Umbilical cord (tissue), 1 donor: ENCODE measurements at regions not wholly inside any gene's neighbourhood (a gene's known extent, or its start where the extent isn't known, plus 50 kb on each side); places are given as distances from the start of the nearest gene placed in this dataset.
"Not testable (repeated sequence)": the region's sequence is repeated elsewhere in the genome, so short reads cannot be mapped to it uniquely, and the experiment has no call there.

Source experiments
- DNase-seq: peaks from one replicate; pipeline ENCODE4 v3.0.0-alpha.2; 2015; ENCODE audit warnings: low spot score

- DNase-seq, result no peak
Measured at GRCh38 chr3:75126556-75126955, 512.1 kb upstream of the CNTN3 start.

DNA sequence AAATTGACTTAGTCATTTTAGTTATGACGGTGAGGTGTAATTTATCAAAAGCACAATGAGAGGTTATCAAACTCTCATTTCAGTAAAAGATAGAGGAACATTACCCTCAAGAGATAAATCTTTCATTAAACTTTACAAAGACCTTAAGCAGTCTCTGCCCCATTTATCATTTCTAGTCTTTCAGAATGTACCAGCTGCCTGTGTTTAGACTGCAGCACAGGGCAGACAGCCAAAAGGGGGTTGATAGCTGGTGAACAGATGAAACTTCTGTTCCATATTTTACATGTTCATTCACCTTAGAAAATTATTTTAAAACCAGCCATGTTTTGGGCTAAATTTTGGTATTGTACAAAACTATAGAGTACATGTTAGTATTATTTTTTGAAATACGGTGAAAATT lies 514.6 kb upstream of the CNTN3 start:
- DNase-seq, result no peak

DNA sequence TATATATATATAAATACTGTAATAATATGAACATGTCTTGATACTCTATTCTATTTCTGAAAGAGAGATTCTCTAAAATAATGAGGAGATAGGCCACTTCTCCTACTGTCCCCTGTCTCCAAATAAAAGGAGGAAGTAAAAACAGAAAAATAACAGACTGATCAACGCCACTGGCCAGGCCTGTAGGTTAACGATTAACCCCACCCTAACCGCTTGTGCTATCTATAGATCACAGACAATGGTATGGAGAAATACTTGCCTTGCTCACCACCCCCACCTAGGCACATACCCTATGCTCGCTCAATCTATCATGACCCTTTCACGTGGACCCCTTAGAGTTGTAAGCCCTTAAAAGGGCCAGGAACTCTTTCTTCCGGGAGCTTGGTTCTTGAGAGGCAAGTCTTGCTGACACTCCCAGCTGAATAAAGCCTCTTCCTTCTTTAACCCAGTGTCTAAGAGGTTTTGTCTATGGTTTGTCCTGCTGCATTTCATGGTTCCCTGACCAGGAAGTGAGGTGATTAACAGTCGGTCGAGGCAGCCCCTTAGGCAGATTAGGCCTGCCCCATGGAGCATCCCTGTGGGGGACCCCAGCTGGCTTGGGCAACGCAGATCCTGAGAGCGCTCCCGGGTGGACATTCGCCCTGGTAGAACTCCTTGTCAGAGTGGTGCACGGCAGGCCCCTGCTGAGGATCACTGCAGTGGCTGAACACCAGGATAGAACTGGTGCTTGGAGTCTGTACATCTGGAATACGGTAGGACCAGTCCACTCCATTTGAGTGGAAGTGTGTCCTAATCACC lies 521.8 kb upstream of the CNTN3 start:
- DNase-seq, result no peak

DNA sequence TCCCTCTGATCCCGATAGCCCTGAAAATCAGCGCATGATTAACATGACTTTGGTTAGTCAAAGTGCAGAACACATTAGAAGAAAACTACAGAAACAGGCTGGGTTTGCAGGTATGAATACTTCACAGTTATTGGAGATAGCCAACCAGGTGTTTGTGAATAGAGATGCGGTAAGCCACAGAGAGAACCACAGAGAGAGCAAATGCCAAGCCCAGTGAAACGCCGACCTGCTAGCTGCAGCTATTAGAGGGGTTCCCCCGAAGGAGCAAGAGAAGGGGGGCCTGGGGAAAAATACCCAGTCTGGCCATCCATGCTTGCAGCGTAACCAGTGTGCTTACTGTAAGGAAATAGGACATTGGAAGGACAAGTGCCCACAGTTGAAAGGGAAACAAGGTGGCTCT lies 523.9 kb upstream of the CNTN3 start:
- DNase-seq, result no peak

GRCh38 chr3:75140904-75141615 lies 523.1 kb upstream of the FRG2C start:
- no peak for DNase-seq

- no peak for DNase-seq
Measured at GRCh38 chr3:75144406-75144805, 519.7 kb upstream of the FRG2C start.

DNA sequence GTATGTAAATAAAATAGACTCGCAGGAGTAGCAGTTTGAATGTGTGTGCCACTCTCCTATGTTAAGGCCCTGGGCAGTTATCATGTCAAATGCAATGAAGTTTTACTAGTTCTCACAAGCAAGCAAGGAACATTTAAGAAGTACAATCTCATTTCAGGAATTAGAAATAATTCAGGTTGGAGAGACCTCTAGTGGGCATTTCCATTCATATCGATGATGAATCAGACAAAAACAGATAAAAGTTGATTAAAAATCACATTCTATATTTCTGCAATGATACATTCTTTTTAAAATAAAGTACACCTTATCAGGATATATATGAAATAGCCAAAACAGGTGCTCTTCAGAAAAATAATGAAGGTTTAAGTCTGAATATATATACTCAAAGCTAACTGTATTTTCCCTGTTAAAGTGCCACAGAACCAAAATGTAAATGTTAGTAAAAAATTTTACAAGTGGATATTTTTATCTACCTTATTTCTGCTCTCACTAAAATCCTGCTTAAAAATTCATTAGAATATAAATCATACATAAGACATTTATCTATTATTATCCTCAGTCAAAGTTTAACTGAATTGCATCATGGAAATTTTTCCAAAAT lies 492.4 kb upstream of the FRG2C start:
- DNase-seq, result peak; percentile 41

DNA sequence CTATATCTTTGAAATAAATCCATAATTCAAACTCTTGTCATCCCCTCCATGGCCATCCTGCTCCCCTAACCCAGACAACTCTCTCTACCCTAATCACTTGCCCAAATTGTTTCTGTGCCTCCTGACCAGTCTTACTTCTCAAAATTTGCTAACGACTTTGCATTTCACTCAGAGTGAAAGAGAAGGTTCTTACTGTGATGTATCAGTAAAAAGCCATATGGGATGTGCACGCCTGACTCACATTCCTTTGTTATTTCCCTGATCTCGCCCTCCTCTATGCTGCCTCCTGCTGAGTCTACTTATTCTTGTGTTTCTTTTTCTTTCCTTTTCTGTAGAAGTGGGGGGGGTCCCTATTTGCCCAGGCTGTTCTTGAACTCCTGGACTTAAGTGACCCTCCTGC lies 487.2 kb upstream of the FRG2C start:
- DNase-seq, result no peak

GRCh38 chr3:75180235-75180944 lies 483.7 kb upstream of the FRG2C start:
- DNase-seq, result no peak

DNA sequence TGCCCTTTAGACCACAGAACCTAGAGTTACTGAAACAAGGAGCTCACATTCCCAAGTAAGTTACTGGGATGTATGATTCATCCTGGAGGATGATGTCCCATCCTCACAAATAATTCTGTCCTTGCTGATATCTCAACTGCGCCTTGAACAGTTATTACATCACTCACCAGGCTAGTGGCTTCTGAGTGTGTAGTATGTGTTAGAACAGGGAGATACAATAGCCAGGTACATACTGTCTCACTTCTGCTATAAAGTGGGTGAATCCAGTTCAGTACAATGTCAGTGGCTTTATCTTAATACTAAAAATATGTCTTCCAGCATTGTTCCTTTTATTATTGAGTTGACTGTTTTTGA lies 483.2 kb upstream of the FRG2C start:
- DNase-seq, result no peak

DNA sequence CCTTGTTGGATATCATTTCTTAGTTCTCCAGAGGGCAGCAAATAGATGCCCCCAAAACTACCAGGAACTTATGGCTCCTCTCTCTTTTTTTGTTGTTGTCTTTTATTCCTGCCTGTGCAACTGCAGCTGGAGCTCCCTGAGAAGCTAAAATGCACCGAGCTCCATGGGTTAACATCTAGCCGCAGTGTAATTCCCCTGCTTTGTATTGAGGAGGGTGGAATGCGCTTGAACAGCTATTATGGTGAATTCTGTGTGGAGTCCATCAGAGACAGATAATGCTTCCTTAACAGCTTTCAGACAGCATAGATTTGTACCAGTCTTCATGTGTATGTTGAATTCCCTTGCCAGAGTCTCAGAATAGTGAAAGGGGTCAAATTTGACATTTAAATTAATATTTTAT lies 475.2 kb upstream of the FRG2C start:
- DNase-seq, result no peak

GRCh38 chr3:75192146-75192616 lies 471.9 kb upstream of the FRG2C start:
- peak; percentile 6 for DNase-seq

- DNase-seq, result no peak
Measured at GRCh38 chr3:75193797-75194196, 470.3 kb upstream of the FRG2C start.

GRCh38 chr3:75214332-75214731 lies 449.8 kb upstream of the FRG2C start:
- not testable (repeated sequence) for DNase-seq

- no peak for DNase-seq
Measured at GRCh38 chr3:75218577-75218976, 445.6 kb upstream of the FRG2C start.

GRCh38 chr3:75220932-75221331 lies 443.2 kb upstream of the FRG2C start:
- DNase-seq, result no peak

- no peak for DNase-seq
Measured at GRCh38 chr3:75224412-75224811, 439.7 kb upstream of the FRG2C start.

GRCh38 chr3:75232216-75232615 lies 431.9 kb upstream of the FRG2C start:
- DNase-seq, result no peak

DNA sequence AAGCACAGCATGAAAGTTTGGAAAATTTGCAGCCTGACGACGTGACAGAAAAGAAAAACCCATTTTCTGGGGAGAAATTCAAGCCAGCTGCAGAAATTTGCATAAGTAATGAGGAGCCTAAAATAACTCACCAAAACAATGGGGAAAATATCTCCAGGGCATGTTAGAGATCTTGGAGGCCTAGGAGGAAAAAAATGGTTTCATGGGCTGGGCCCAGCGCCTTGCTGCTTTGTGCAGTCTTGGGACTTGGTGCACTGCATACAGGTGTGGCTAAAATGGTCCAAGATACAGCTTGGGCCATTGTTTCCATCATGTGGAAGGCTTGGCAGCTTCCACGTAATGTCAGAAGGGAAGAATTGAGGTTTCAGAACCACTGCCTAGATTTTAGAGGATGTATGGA lies 428.5 kb upstream of the FRG2C start:
- no peak for DNase-seq

DNA sequence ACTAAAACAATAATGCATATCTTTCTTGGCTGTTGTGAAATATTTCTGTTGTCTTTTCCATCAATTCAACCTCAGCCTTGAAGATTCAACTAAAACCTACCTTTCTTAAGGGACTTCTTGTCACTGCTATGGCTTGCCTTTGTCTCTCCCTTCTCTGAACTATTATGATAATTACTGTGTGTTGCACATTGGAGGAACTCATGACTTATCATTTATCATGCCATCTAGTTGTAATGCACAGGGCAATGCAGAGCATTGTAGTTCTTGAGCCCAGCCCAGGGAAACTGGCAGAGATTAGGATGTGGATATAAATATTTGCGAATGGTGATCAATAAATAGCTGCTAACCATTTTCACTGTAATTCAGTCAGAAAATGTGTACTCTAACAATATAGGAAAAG lies 427.1 kb upstream of the FRG2C start:
- DNase-seq, result no peak

DNA sequence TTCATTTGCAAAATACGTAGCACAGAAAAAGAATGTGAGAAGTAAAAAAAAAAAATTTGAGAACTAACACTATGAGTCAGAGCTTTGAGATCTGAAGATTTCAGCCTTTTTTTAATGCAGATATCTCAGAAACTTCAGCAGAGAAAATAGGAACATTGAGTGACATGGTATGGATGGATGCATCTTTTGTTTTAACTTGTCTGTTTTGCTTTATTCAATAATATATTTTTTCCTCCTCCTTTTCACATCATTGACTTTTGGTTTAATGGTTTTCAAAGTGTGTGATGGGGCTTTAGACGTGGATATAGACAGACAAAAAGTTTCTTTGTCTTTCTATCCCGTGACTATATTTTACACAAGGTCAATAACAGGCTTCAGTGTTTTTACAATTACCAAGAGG lies 426.7 kb upstream of the FRG2C start:
- DNase-seq, result no peak
